Muscle layer of colon (tissue), 2 donors: ENCODE measurements at regions not wholly inside any gene's neighbourhood (a gene's known extent, or its start where the extent isn't known, plus 50 kb on each side); places are given as distances from the start of the nearest gene placed in this dataset.

Experiments
- H3K27ac ChIP-seq: one replicate; pipeline ENCODE4 v1.7.0; 2013; ENCODE audit warnings: low read depth, mild to moderate bottlenecking, low read length, moderate library complexity
- H3K27me3 ChIP-seq, 2 donors: one replicate each; pipeline ENCODE4 v1.7.0; 2013; ENCODE audit warnings: low read length in 2 of 2, mild to moderate bottlenecking in 2 of 2; ENCODE audit not compliant: insufficient read depth in 2 of 2, control insufficient read depth in 1 of 2
- H3K36me3 ChIP-seq: one replicate; pipeline ENCODE4 v1.7.0; 2013; ENCODE audit warnings: mild to moderate bottlenecking, low read length; ENCODE audit not compliant: insufficient read depth
- H3K4me1 ChIP-seq: one replicate; pipeline ENCODE4 v1.7.0; 2013; ENCODE audit warnings: mild to moderate bottlenecking, low read length; ENCODE audit not compliant: insufficient read depth
- H3K4me3 ChIP-seq, 2 donors: one replicate each; pipeline ENCODE4 v1.7.0; 2013; ENCODE audit warnings: low read length in 2 of 2, low read depth in 1 of 2, mild to moderate bottlenecking in 1 of 2, moderate library complexity in 1 of 2
- H3K9ac ChIP-seq: one replicate; pipeline ENCODE4 v1.7.0; 2013; ENCODE audit warnings: low read length
- H3K9me3 ChIP-seq: one replicate; pipeline ENCODE4 v1.7.0; 2013; ENCODE audit warnings: mild to moderate bottlenecking, low read length
- donor health status: abdominal sarcoma.
- donor health status: Adenocarcinoma of cecum.

DNA sequence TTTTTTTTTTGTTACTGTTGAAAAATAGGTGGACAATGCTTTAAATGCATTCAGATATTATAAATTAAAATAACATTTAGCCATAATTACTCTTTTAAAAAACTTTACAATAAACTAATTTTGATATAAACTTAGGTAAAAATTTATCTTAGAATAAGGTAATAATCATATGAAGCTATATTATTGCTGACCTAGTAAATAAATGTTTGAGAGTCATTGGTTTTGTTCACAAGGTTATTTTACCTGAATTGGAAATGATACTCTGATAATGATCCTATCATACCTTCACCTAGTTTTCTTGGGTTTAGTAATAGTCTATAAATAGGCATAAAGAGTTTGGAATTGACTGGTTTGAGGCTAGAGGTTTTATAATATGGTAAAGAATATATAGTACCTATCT is 1076.4 kb upstream of the CDH6 start:
- no peaks in the 10 kb centered on the region for H3K27me3 ChIP-seq
- H3K36me3 ChIP-seq = no peaks in the 10 kb centered on the region
- H3K27ac ChIP-seq = no peak overlapping the region
- H3K4me3 ChIP-seq = no peak overlapping the region
- H3K4me1 ChIP-seq = no peaks in the 10 kb centered on the region
- no peaks in the 10 kb centered on the region for H3K9me3 ChIP-seq
- H3K9ac ChIP-seq = no peak overlapping the region

GRCh38 chr5:30113542-30113941 is 1079.9 kb upstream of the CDH6 start:
- H3K9ac ChIP-seq = no peak overlapping the region
- H3K4me3 ChIP-seq = no peak overlapping the region
- no peak overlapping the region for H3K27ac ChIP-seq
- no peaks in the 10 kb centered on the region for H3K4me1 ChIP-seq
- no peaks in the 10 kb centered on the region for H3K9me3 ChIP-seq
- no peaks in the 10 kb centered on the region for H3K36me3 ChIP-seq
- no peaks in the 10 kb centered on the region for H3K27me3 ChIP-seq

DNA sequence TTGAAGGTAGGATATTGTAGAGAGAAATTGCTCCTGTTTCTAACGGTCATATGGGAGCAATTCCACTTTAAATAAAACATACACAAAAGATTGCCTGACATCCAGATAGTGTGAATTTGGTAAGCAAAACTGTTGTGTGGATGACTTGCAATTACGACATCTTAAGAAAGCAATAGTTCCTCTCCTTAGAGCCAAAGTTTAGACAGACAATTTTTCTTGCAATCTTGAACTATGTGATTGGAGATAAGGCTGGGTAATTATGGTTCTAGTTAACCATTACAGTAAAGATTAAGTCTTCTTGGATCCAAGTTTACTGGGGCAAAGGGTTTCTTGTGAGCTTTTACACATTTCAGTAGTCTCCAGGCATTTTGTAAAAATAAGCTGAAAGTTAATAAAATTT is 1080.6 kb upstream of the CDH6 start:
- Histone ChIP-seq H3K4me1 (no peaks in the 10 kb centered on the region), H3K9ac (no peak overlapping the region), H3K9me3 (no peaks in the 10 kb centered on the region), H3K27me3 (no peaks in the 10 kb centered on the region), H3K36me3 (no peaks in the 10 kb centered on the region), H3K4me3 (no peak overlapping the region), H3K27ac (no peak overlapping the region)

- H3K4me3 ChIP-seq = no peak overlapping the region
- no peak overlapping the region for H3K27ac ChIP-seq
- no peaks in the 10 kb centered on the region for H3K4me1 ChIP-seq
- H3K27me3 ChIP-seq = no peaks in the 10 kb centered on the region
- no peak overlapping the region for H3K9ac ChIP-seq
- no peaks in the 10 kb centered on the region for H3K36me3 ChIP-seq
- H3K9me3 ChIP-seq = no peaks in the 10 kb centered on the region
Measured at GRCh38 chr5:30108051-30108450, 1085.4 kb upstream of the CDH6 start.

- Histone ChIP-seq H3K9ac (no peak overlapping the region), H3K4me3 (no peak overlapping the region), H3K4me1 (no peaks in the 10 kb centered on the region), H3K27ac (no peak overlapping the region), H3K36me3 (no peaks in the 10 kb centered on the region), H3K9me3 (no peaks in the 10 kb centered on the region), H3K27me3 (no peaks in the 10 kb centered on the region)
Measured at GRCh38 chr5:30106596-30106995, 1086.9 kb upstream of the CDH6 start.

DNA sequence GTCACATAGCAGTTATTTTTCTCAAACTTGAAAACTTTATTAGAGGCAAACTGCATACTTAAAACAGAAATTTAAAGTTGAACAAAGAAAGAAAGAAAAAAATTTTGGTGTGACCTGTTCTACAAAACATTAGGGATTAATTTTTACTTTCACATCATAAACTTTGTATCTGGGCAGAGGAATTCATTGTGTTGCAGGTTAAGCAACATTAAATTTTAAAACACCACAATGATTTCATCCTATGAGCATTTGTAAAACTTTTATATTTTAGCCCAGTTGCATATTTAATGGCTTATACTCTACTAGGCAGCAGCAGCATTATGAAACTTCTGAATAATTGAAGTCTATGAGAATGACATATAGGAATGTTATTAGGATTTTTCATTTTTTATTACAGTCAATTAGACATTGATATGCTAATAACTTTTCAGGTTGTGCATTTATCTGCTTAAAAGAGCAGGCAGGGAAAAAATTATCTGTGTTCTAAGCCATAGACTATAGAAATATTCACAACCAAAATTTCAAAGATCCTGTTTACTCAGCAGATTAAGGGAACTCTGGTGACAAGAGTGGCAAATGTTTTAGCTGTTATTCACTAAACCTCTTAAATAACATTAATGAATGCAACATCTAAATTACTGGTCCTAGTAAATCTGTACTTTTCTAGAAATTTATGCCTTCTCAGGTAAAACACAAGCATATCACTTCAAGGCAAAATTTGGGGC is 1088.5 kb upstream of the CDH6 start:
- Histone ChIP-seq H3K4me3 (no peak overlapping the region), H3K27me3 (no peaks in the 10 kb centered on the region), H3K27ac (no peak overlapping the region), H3K9ac (no peak overlapping the region), H3K4me1 (no peaks in the 10 kb centered on the region), H3K36me3 (no peaks in the 10 kb centered on the region), H3K9me3 (no peaks in the 10 kb centered on the region)

GRCh38 chr5:30103452-30104202 is 1089.9 kb upstream of the CDH6 start:
- no peak overlapping the region for H3K27ac ChIP-seq
- no peaks in the 10 kb centered on the region for H3K36me3 ChIP-seq
- no peak overlapping the region for H3K4me3 ChIP-seq

GRCh38 chr5:30103052-30103451 is 1090.4 kb upstream of the CDH6 start:
- H3K4me1 ChIP-seq = no peaks in the 10 kb centered on the region
- H3K9me3 ChIP-seq = no peaks in the 10 kb centered on the region
- no peak overlapping the region for H3K9ac ChIP-seq
- H3K4me3 ChIP-seq = no peak overlapping the region
- H3K27me3 ChIP-seq = no peaks in the 10 kb centered on the region
- no peaks in the 10 kb centered on the region for H3K36me3 ChIP-seq
- no peak overlapping the region for H3K27ac ChIP-seq

More at GRCh38 chr5:30103452-30104202, 1089.9 kb upstream of the CDH6 start:
- Histone ChIP-seq H3K4me1 (no peaks in the 10 kb centered on the region), H3K27me3 (no peaks in the 10 kb centered on the region), H3K9me3 (no peaks in the 10 kb centered on the region), H3K9ac (no peak overlapping the region)

- H3K9ac ChIP-seq = no peak overlapping the region
- H3K4me1 ChIP-seq = no peaks in the 10 kb centered on the region
- no peaks in the 10 kb centered on the region for H3K27me3 ChIP-seq
- H3K4me3 ChIP-seq = no peak overlapping the region
- no peaks in the 10 kb centered on the region for H3K9me3 ChIP-seq
- no peaks in the 10 kb centered on the region for H3K36me3 ChIP-seq
- H3K27ac ChIP-seq = no peak overlapping the region
Measured at GRCh38 chr5:30102185-30102584, 1091.3 kb upstream of the CDH6 start.

- no peaks in the 10 kb centered on the region for H3K27me3 ChIP-seq
- no peak overlapping the region for H3K4me3 ChIP-seq
- no peak overlapping the region for H3K9ac ChIP-seq
- no peaks in the 10 kb centered on the region for H3K36me3 ChIP-seq
- H3K4me1 ChIP-seq = no peaks in the 10 kb centered on the region
- H3K9me3 ChIP-seq = no peaks in the 10 kb centered on the region
- no peak overlapping the region for H3K27ac ChIP-seq
Measured at GRCh38 chr5:30100929-30101328, 1092.6 kb upstream of the CDH6 start.

DNA sequence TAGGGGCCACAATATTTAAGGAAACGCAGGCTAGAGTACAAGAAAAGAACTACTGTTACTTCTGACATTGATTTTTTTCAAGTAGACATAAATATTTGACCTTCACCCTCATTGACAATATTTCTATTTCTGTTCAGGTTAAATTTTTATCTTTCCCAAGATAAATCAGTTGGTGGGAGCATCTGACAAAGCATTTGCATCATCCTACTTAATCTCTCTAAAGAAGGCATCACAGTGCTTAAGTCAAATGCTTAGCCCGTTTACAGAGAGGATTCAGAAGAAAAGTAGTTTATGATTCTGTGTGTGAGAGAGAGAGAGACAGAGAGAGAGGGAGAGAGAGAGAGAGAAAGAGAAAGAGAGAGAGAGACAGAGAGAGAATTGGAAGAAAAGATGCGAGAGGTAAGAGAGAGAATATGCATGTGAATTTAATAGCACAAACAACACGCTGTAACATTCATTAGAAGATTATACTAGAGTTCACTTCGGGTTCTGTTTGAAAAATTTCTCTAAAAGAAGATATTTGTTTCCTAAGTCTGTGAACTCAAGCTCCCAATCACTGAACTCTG is 1093.3 kb upstream of the CDH6 start:
- H3K27me3 ChIP-seq = no peaks in the 10 kb centered on the region
- H3K9me3 ChIP-seq = no peaks in the 10 kb centered on the region
- no peaks in the 10 kb centered on the region for H3K36me3 ChIP-seq
- H3K27ac ChIP-seq = no peak overlapping the region
- no peak overlapping the region for H3K4me3 ChIP-seq
- H3K4me1 ChIP-seq = no peaks in the 10 kb centered on the region
- no peak overlapping the region for H3K9ac ChIP-seq
